Omental fat pad (tissue), 3 donors: ENCODE measurements at regions not wholly inside any gene's neighbourhood (a gene's known extent, or its start where the extent isn't known, plus 50 kb on each side); places are given as distances from the start of the nearest gene placed in this dataset.
"Not testable (repeated sequence)": the region's sequence is repeated elsewhere in the genome, so short reads cannot be mapped to it uniquely, and the experiment has no call there.

Experiments
- ATAC-seq: fragments of 150-250 bp; one replicate; pipeline ENCODE4 v1.9.1; 2016; ENCODE audit warnings: mild to moderate bottlenecking, moderate library complexity; ENCODE audit not compliant: low FRiP score
- DNase-seq: peaks from one replicate; pipeline ENCODE4 v3.0.0-alpha.2; 2019; ENCODE audit warnings: low spot score
- CTCF ChIP-seq, 3 donors: fragments of 450-650 bp; IDR thresholded peaks; one replicate each; pipeline ENCODE4 v1.5.1; 2016 to 2017; ENCODE audit warnings: antibody characterized with exemption in 3 of 3, mild to moderate bottlenecking in 3 of 3, moderate library complexity in 2 of 3

DNA sequence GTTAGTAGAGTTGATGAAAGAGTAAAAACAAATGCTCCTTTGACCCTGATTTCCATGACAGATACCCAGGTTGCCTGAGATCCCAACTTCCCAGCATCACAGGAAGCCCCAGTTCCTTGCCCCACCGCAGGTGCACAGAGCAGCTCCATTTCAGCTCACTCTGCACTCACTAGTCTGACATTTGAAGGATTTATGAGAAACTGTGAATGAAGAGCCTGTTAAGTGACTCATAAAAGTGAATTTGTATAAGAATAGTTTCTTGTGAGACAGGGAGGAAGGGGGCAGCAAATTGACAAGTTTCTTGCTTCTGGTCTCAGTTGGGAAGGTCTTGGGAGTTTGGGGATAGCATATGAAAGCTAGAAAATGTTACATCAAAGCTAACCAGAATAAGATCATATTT is 248.7 kb upstream of the ATP5MC3 start:
- TF ChIP-seq CTCF (IDR thresholded peaks at IDR 0.05) = no peak
- no peak for ATAC-seq
- no peak for DNase-seq

- ATAC-seq (no peak), DNase-seq (no peak)
- TF ChIP-seq CTCF (IDR thresholded peaks at IDR 0.05) = no peak
Measured at GRCh38 chr2:175418224-175418835, 236.8 kb upstream of the ATP5MC3 start.

- ATAC-seq = peak; percentile 71
- DNase-seq = peak; percentile 44
- TF ChIP-seq CTCF (IDR thresholded peaks at IDR 0.05) = no peak
Measured at GRCh38 chr2:175414882-175415487, 233.5 kb upstream of the ATP5MC3 start.

GRCh38 chr2:175414191-175414881 is 232.8 kb upstream of the ATP5MC3 start:
- no peak for DNase-seq
- TF ChIP-seq CTCF (IDR thresholded peaks at IDR 0.05) = no peak
- no peak for ATAC-seq

DNA sequence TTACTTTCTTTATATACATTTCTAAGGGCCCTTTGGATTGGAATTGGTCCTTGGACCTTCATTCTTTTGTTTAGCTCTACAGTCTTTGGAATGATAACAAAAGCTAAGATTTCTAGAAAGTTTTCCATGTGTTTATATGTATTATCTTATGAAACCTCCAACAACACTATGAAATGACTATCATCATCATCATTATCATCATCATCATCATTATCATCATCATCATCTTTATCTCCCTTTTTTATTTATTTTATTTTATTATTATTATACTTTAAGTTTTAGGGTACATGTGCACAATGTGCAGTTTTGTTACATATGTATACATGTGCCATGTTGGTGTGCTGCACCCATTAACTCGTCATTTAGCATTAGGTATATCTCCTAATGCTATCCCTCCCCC is 229.4 kb upstream of the ATP5MC3 start:
- ATAC-seq, DNase-seq: not testable (repeated sequence)

DNA sequence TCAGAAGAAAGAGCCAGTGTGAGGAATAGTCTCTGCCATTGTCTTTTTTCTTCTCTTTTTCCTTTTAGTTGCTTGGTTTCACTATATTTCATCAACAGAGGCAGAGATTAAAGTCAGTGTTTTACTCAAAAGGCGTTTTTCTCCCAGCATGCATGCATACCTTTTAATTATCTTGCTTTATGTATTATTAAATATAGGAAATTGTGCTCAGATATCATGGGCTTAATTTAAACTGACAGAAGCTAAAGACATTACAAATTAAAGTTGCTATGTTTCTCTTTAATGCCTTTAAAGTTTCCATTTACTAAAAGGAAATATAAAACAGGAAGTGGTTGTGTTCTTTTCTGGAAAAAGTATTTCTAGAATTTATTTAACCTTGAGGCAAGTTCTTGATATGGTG is 223.3 kb upstream of the ATP5MC3 start:
- DNase-seq = no peak
- TF ChIP-seq CTCF (IDR thresholded peaks at IDR 0.05) = no peak
- ATAC-seq = no peak

DNA sequence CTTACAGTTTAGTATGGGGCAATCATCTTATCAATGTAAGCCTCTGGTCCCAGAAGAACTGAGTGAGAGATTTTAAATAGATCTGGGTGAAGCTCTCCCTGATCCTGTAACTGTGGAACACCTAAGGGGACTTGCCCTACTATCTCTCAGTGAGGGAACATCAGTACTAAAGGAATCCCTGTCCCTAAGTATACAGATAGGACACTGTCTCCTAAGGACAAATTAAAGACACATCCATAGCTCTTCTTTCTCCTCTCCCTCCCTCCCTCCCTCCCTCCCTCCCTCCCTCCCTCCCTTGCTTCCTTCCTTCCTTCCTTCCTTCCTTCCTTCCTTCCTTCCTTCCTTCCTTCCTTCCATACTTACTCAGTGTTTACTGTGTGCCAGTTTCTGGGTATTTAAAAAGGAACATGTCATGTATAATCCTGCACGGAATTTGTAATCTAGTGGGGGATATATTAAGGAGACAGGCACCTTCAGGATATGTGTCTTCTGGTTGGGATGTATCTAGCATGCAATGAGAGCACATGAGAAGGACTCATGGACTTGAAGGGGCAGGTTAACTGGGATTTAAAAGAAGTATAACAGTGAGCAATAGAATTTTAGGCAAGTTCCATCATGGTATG is 222.2 kb upstream of the ATP5MC3 start:
- no peak for ATAC-seq
- DNase-seq = no peak
- TF ChIP-seq CTCF (IDR thresholded peaks at IDR 0.05) = no peak
